ENCODE measurements at regions not wholly inside any gene's neighbourhood (a gene's known extent, or its start where the extent isn't known, plus 50 kb on each side); places are given as distances from the start of the nearest gene placed in this dataset.
"Not testable (repeated sequence)": the region's sequence is repeated elsewhere in the genome, so short reads cannot be mapped to it uniquely, and the experiment has no call there.

GRCh38 chr6:11409371-11409770, 128.2 kb upstream of the TMEM170B start:
- Histone ChIP-seq H3K27me3 (ENCODE audit: control insufficient read depth, insufficient read depth, low read length) (no peaks in the 10 kb centered on the region), H3K4me3 (ENCODE audit: low read depth, low read length) (no peak overlapping the region), H3K36me3 (ENCODE audit: control insufficient read depth, insufficient read depth, low read length) (no peaks in the 10 kb centered on the region), H3K4me1 (ENCODE audit: control insufficient read depth, insufficient read depth, low read length) (peaks cover 1% of the 10 kb centered on the region; the same call in 1 of the 2 replicates), H3K27ac (ENCODE audit: low read depth, low read length) (no peak overlapping the region), H3K9ac (ENCODE audit: low read length) (no peak overlapping the region), H3K9me3 (ENCODE audit: control insufficient read depth, insufficient read depth, low read depth, low read length) (no peaks in the 10 kb centered on the region)

DNA sequence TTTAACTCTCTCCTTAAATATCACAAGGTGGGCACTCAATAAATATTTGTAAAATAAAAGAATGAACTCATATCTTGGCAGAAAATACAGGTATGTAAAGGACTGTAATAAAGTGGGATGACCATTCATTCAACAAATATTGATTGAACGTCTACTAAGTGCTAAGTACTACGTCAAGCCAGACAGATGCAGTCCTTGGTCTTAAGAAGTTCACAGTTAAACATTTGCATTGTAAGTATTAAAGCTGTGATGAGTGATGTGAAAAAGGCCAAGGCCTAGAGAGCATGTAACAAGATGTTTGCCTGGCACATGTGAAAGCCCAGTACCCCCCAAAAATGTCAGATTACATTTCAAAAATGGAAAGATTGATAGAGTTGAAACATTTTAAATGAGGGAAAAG, 130.1 kb upstream of the TMEM170B start:
- H3K4me3 ChIP-seq (ENCODE audit: low read depth, low read length): no peak overlapping the region
- no peaks in the 10 kb centered on the region for H3K36me3 ChIP-seq (ENCODE audit: control insufficient read depth, insufficient read depth, low read length)
- no peak overlapping the region for H3K9ac ChIP-seq (ENCODE audit: low read length)
- peaks cover 7% of the 10 kb centered on the region; the same call in 1 of the 2 replicates for H3K9me3 ChIP-seq (ENCODE audit: control insufficient read depth, insufficient read depth, low read depth, low read length)
- H3K27ac ChIP-seq (ENCODE audit: low read depth, low read length): no peak overlapping the region
- no peaks in the 10 kb centered on the region; the same call in 1 of the 2 replicates for H3K4me1 ChIP-seq (ENCODE audit: control insufficient read depth, insufficient read depth, low read length)
- H3K27me3 ChIP-seq (ENCODE audit: control insufficient read depth, insufficient read depth, low read length): no peaks in the 10 kb centered on the region

- Histone ChIP-seq H3K9me3 (ENCODE audit: control insufficient read depth, insufficient read depth, low read depth, low read length) (peaks cover 11% of the 10 kb centered on the region), H3K27ac (ENCODE audit: low read depth, low read length) (no peak overlapping the region), H3K9ac (ENCODE audit: low read length) (no peak overlapping the region), H3K4me1 (ENCODE audit: control insufficient read depth, insufficient read depth, low read length) (no peaks in the 10 kb centered on the region; the same call in 1 of the 2 replicates), H3K4me3 (ENCODE audit: low read depth, low read length) (no peak overlapping the region), H3K27me3 (ENCODE audit: control insufficient read depth, insufficient read depth, low read length) (no peaks in the 10 kb centered on the region), H3K36me3 (ENCODE audit: control insufficient read depth, insufficient read depth, low read length) (no peaks in the 10 kb centered on the region)
Measured at GRCh38 chr6:11404838-11405237, 132.7 kb upstream of the TMEM170B start.

- H3K36me3 ChIP-seq (ENCODE audit: control insufficient read depth, insufficient read depth, low read length): no peaks in the 10 kb centered on the region
- no peak overlapping the region for H3K4me3 ChIP-seq (ENCODE audit: low read depth, low read length)
- peaks cover 11% of the 10 kb centered on the region for H3K9me3 ChIP-seq (ENCODE audit: control insufficient read depth, insufficient read depth, low read depth, low read length)
- no peak overlapping the region for H3K27ac ChIP-seq (ENCODE audit: low read depth, low read length)
- no peak overlapping the region for H3K9ac ChIP-seq (ENCODE audit: low read length)
- no peaks in the 10 kb centered on the region for H3K27me3 ChIP-seq (ENCODE audit: control insufficient read depth, insufficient read depth, low read length)
- H3K4me1 ChIP-seq (ENCODE audit: control insufficient read depth, insufficient read depth, low read length): no peaks in the 10 kb centered on the region; the same call in 1 of the 2 replicates
Measured at GRCh38 chr6:11404081-11404480, 133.5 kb upstream of the TMEM170B start.

GRCh38 chr6:11403035-11403601, 134.4 kb upstream of the TMEM170B start:
- no peak overlapping the region for H3K4me3 ChIP-seq (ENCODE audit: low read depth, low read length)
- no peak overlapping the region for H3K27ac ChIP-seq (ENCODE audit: low read depth, low read length)
- H3K9ac ChIP-seq (ENCODE audit: low read length): no peak overlapping the region
- no peaks in the 10 kb centered on the region for H3K27me3 ChIP-seq (ENCODE audit: control insufficient read depth, insufficient read depth, low read length)
- no peaks in the 10 kb centered on the region for H3K36me3 ChIP-seq (ENCODE audit: control insufficient read depth, insufficient read depth, low read length)
- no peaks in the 10 kb centered on the region; the same call in 1 of the 2 replicates for H3K4me1 ChIP-seq (ENCODE audit: control insufficient read depth, insufficient read depth, low read length)
- peaks cover 11% of the 10 kb centered on the region for H3K9me3 ChIP-seq (ENCODE audit: control insufficient read depth, insufficient read depth, low read depth, low read length)

DNA sequence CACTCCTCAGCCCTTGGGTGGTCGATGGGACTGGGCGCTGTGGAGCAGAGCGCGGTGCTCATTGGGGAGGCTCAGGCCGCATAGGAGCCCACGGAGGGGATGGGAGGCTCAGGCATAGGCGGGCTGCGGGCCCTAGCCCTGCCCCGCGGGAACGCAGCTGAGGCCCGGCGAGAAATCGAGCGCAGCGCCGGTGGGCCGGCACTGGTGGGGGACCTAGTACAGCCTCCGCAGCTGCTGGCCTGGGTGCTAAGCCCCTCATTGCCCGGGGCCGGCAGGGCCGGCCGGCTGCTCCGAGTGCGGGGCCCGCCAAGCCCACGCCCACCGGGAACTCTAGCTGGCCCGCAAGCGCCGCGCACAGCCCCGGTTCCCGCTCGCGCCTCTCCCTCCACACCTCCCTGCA, 135.0 kb upstream of the TMEM170B start:
- H3K4me3 ChIP-seq (ENCODE audit: low read depth, low read length); H3K4me1 ChIP-seq (ENCODE audit: control insufficient read depth, insufficient read depth, low read length); H3K36me3 ChIP-seq (ENCODE audit: control insufficient read depth, insufficient read depth, low read length); H3K27me3 ChIP-seq (ENCODE audit: control insufficient read depth, insufficient read depth, low read length); H3K27ac ChIP-seq (ENCODE audit: low read depth, low read length); H3K9ac ChIP-seq (ENCODE audit: low read length): not testable (repeated sequence)
- H3K9me3 ChIP-seq (ENCODE audit: control insufficient read depth, insufficient read depth, low read depth, low read length): peaks cover 11% of the 10 kb centered on the region

DNA sequence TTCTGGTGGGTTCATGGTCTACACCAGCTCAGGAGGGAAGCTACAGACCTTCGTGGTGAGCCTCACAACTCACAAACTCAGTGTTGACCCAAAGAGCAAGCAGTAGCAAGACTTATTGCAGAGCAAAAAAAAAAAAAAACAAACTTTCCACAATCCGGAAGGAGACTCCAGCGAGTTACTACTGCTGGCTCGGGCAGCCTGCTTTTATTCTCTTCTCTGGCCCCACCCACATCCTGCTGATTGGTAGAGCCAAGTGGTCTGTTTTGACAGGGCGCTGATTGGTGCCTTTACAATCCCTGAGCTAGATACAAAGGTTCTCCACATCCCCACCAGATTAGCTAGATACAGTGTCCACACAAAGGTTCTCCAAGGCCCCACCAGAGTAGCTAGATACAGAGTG, 135.6 kb upstream of the TMEM170B start:
- not testable (repeated sequence) for H3K9ac ChIP-seq (ENCODE audit: low read length); H3K4me1 ChIP-seq (ENCODE audit: control insufficient read depth, insufficient read depth, low read length); H3K27ac ChIP-seq (ENCODE audit: low read depth, low read length); H3K27me3 ChIP-seq (ENCODE audit: control insufficient read depth, insufficient read depth, low read length); H3K4me3 ChIP-seq (ENCODE audit: low read depth, low read length); H3K36me3 ChIP-seq (ENCODE audit: control insufficient read depth, insufficient read depth, low read length)
- peaks cover 11% of the 10 kb centered on the region for H3K9me3 ChIP-seq (ENCODE audit: control insufficient read depth, insufficient read depth, low read depth, low read length)

DNA sequence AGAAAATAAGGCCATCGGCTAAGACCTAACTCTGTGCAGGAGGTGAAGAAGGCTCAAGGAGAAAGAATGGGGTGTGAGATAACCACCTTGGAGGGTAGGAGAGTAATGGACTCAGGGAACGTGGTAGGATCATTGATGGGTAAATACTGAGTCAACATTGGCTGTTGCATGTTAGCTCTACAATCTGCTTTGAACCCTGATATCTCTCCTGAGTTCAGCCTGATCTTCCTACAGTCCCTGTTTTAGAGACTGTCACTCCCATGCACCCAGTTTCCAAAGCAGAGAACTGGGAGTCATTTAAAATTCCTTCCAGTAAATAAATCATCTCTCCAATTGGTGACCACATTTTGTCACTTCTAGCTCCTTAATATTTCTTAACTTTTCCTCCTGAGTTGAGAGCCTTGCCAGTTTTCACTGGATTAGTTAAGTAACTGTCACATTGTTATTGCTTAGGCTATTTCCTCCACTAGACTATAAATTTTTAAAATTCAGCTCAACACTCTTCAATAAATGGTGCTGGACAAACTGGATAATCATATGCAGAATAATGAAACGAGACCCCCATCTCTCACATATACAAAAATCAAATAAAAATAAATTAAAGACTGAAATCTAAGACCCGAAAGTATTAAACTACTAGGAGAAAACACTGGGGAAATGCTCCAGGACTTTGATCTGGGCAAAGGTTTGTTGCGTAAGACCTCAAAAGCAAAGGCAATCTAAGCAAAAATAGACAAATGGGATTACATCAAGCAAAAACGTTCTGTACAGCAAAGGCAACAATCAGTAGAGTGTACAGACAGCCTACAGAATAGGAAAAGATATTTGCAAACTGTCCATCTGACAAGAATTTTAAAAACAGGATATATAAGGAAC, 138.9 kb upstream of the TMEM170B start:
- Histone ChIP-seq H3K27ac (ENCODE audit: low read depth, low read length) (no peak overlapping the region), H3K36me3 (ENCODE audit: control insufficient read depth, insufficient read depth, low read length) (no peaks in the 10 kb centered on the region), H3K9me3 (ENCODE audit: control insufficient read depth, insufficient read depth, low read depth, low read length) (peaks cover 11% of the 10 kb centered on the region), H3K4me1 (ENCODE audit: control insufficient read depth, insufficient read depth, low read length) (no peaks in the 10 kb centered on the region), H3K4me3 (ENCODE audit: low read depth, low read length) (no peak overlapping the region), H3K9ac (ENCODE audit: low read length) (no peak overlapping the region), H3K27me3 (ENCODE audit: control insufficient read depth, insufficient read depth, low read length) (no peaks in the 10 kb centered on the region)

- H3K27me3 ChIP-seq (ENCODE audit: control insufficient read depth, insufficient read depth, low read length): no peaks in the 10 kb centered on the region
- H3K27ac ChIP-seq (ENCODE audit: low read depth, low read length): no peak overlapping the region
- H3K36me3 ChIP-seq (ENCODE audit: control insufficient read depth, insufficient read depth, low read length): no peaks in the 10 kb centered on the region
- H3K9ac ChIP-seq (ENCODE audit: low read length): no peak overlapping the region
- H3K4me1 ChIP-seq (ENCODE audit: control insufficient read depth, insufficient read depth, low read length): no peaks in the 10 kb centered on the region
- peaks cover 5% of the 10 kb centered on the region; the same call in 1 of the 2 replicates for H3K9me3 ChIP-seq (ENCODE audit: control insufficient read depth, insufficient read depth, low read depth, low read length)
- H3K4me3 ChIP-seq (ENCODE audit: low read depth, low read length): no peak overlapping the region
Measured at GRCh38 chr6:11397622-11398450, 139.7 kb upstream of the TMEM170B start.

GRCh38 chr6:11396860-11397259, 140.7 kb upstream of the TMEM170B start:
- Histone ChIP-seq H3K36me3 (ENCODE audit: control insufficient read depth, insufficient read depth, low read length) (no peaks in the 10 kb centered on the region), H3K4me1 (ENCODE audit: control insufficient read depth, insufficient read depth, low read length) (no peaks in the 10 kb centered on the region), H3K9ac (ENCODE audit: low read length) (no peak overlapping the region), H3K4me3 (ENCODE audit: low read depth, low read length) (no peak overlapping the region), H3K9me3 (ENCODE audit: control insufficient read depth, insufficient read depth, low read depth, low read length) (peaks cover 10% of the 10 kb centered on the region; the same call in 1 of the 2 replicates), H3K27ac (ENCODE audit: low read depth, low read length) (no peak overlapping the region), H3K27me3 (ENCODE audit: control insufficient read depth, insufficient read depth, low read length) (no peaks in the 10 kb centered on the region)
